ENCODE measurements at regions not wholly inside any gene's neighbourhood (a gene's known extent, or its start where the extent isn't known, plus 50 kb on each side); places are given as distances from the start of the nearest gene placed in this dataset.
"Not testable (repeated sequence)": the region's sequence is repeated elsewhere in the genome, so short reads cannot be mapped to it uniquely, and the experiment has no call there.

GRCh38 chr2:57703407-57703806, 343.2 kb upstream of the VRK2 start:
- TF ChIP-seq EZH2phosphoT487 (IDR thresholded peaks at IDR 0.05; ENCODE audit: insufficient read depth, low read depth) = no peak
- no peak for TF ChIP-seq EZH2 (IDR thresholded peaks at IDR 0.05; ENCODE audit: insufficient read depth, poor library complexity, severe bottlenecking)
- 60 to 61% methylated on average over 3 of the region's 3 CpGs for WGBS, 2 experiments (ENCODE audit: low coverage in 1 of 2, low lambda C conversion rate in 2 of 2, missing lambda C conversion rate in 2 of 2)
- Histone ChIP-seq H3K27ac (no peak overlapping the region), H3K9me3 (ENCODE audit: low read depth) (no peaks in the 10 kb centered on the region), H3F3A (ENCODE audit: insufficient read depth) (no peaks in the 10 kb centered on the region), H3K9me2 (ENCODE audit: insufficient read depth) (no peaks in the 10 kb centered on the region), H3K4me3 (no peak overlapping the region), H3K4me1 (ENCODE audit: insufficient read depth) (peaks cover 15% of the 10 kb centered on the region; the same call in 1 of the 2 replicates), H3K79me2 (ENCODE audit: insufficient read depth) (no peaks in the 10 kb centered on the region), H2AFZ (no peak overlapping the region), H3K4me2 (ENCODE audit: unreplicated experiment) (no peak overlapping the region), H3K9ac (no peak overlapping the region), H3K27me3 (replicated peaks; ENCODE audit: insufficient read depth) (no peaks in the 10 kb centered on the region), H3K36me3 (ENCODE audit: low read depth) (no peaks in the 10 kb centered on the region), H4K20me1 (ENCODE audit: insufficient read depth) (no peaks in the 10 kb centered on the region)
- no peak for DNase-seq
- in situ Hi-C loops (cut with MboI) = no loop called here

- H3K9me2 ChIP-seq (ENCODE audit: insufficient read depth); in situ Hi-C loops (cut with MboI); DNase-seq; H3K4me3 ChIP-seq; H3K9me3 ChIP-seq (ENCODE audit: low read depth); H3K27me3 ChIP-seq (replicated peaks; ENCODE audit: insufficient read depth); H3K4me2 ChIP-seq (ENCODE audit: unreplicated experiment); H3K4me1 ChIP-seq (ENCODE audit: insufficient read depth); H3K9ac ChIP-seq; H3K27ac ChIP-seq; H3K79me2 ChIP-seq (ENCODE audit: insufficient read depth); H2AFZ ChIP-seq; H3F3A ChIP-seq (ENCODE audit: insufficient read depth); H3K36me3 ChIP-seq (ENCODE audit: low read depth); H4K20me1 ChIP-seq (ENCODE audit: insufficient read depth): not testable (repeated sequence)
- WGBS, 2 experiments (ENCODE audit: low coverage in 1 of 2, low lambda C conversion rate in 2 of 2, missing lambda C conversion rate in 2 of 2) = 72 to 79% methylated on average over 8 of the region's 8 CpGs
These were observed 338.8 kb upstream of the VRK2 start for GRCh38 chr2:57707794-57708193.

- H3K79me2 ChIP-seq (ENCODE audit: insufficient read depth) = no peaks in the 10 kb centered on the region
- H3K9me3 ChIP-seq (ENCODE audit: low read depth) = no peaks in the 10 kb centered on the region
- H3K4me2 ChIP-seq (ENCODE audit: unreplicated experiment) = no peak overlapping the region
- H3K4me3 ChIP-seq = no peak overlapping the region
- TF ChIP-seq EZH2phosphoT487 (IDR thresholded peaks at IDR 0.05; ENCODE audit: insufficient read depth, low read depth) (no peak), EZH2 (IDR thresholded peaks at IDR 0.05; ENCODE audit: insufficient read depth, poor library complexity, severe bottlenecking) (no peak)
- in situ Hi-C loops (cut with MboI) = no loop called here
- DNase-seq = no peak
- no peaks in the 10 kb centered on the region for H3K27me3 ChIP-seq (replicated peaks; ENCODE audit: insufficient read depth)
- H3F3A ChIP-seq (ENCODE audit: insufficient read depth) = no peaks in the 10 kb centered on the region
- 71 to 79% methylated on average over 1 of the region's 1 CpG for WGBS, 2 experiments (ENCODE audit: low coverage in 1 of 2, low lambda C conversion rate in 2 of 2, missing lambda C conversion rate in 2 of 2)
- H3K9me2 ChIP-seq (ENCODE audit: insufficient read depth) = no peaks in the 10 kb centered on the region
- no peaks in the 10 kb centered on the region for H3K4me1 ChIP-seq (ENCODE audit: insufficient read depth)
- no peak overlapping the region for H3K9ac ChIP-seq
- H3K36me3 ChIP-seq (ENCODE audit: low read depth) = no peaks in the 10 kb centered on the region
- H3K27ac ChIP-seq = no peak overlapping the region
- no peaks in the 10 kb centered on the region for H4K20me1 ChIP-seq (ENCODE audit: insufficient read depth)
- no peak overlapping the region for H2AFZ ChIP-seq
These were observed 334.6 kb upstream of the VRK2 start for GRCh38 chr2:57711991-57712390.

- Histone ChIP-seq H3K36me3 (ENCODE audit: low read depth) (no peaks in the 10 kb centered on the region), H3K4me1 (ENCODE audit: insufficient read depth) (peaks cover 19% of the 10 kb centered on the region), H3K79me2 (ENCODE audit: insufficient read depth) (no peaks in the 10 kb centered on the region), H2AFZ (peak overlapping the region; percentile 83), H3K4me2 (ENCODE audit: unreplicated experiment) (peak overlapping the region; percentile 61), H3F3A (ENCODE audit: insufficient read depth) (peaks cover 16% of the 10 kb centered on the region; the same call in 1 of the 2 replicates), H3K9me3 (ENCODE audit: low read depth) (no peaks in the 10 kb centered on the region), H4K20me1 (ENCODE audit: insufficient read depth) (no peaks in the 10 kb centered on the region), H3K4me3 (peak overlapping the region; percentile 59), H3K27ac (peak overlapping the region; percentile 44), H3K27me3 (replicated peaks; ENCODE audit: insufficient read depth) (no peaks in the 10 kb centered on the region), H3K9me2 (ENCODE audit: insufficient read depth) (no peaks in the 10 kb centered on the region), H3K9ac (peak overlapping the region; percentile 39)
- 17 to 21% methylated on average over 16 of the region's 16 CpGs for WGBS, 2 experiments (ENCODE audit: low coverage in 1 of 2, low lambda C conversion rate in 2 of 2, missing lambda C conversion rate in 2 of 2)
- in situ Hi-C loops (cut with MboI) = no loop called here
- TF ChIP-seq EZH2 (IDR thresholded peaks at IDR 0.05; ENCODE audit: insufficient read depth, poor library complexity, severe bottlenecking) (no peak), EZH2phosphoT487 (IDR thresholded peaks at IDR 0.05; ENCODE audit: insufficient read depth, low read depth) (no peak)
- peak; percentile 75 for DNase-seq
These were observed 325.6 kb upstream of the VRK2 start for GRCh38 chr2:57720728-57721627.

All from GM23248 (cell line).